COLO829 (cell line): ENCODE measurements at regions not wholly inside any gene's neighbourhood (a gene's known extent, or its start where the extent isn't known, plus 50 kb on each side); places are given as distances from the start of the nearest gene placed in this dataset.
A peak's percentile ranks its signal among the peaks of the same experiment; 100 is the strongest.
"Not testable (repeated sequence)": the region's sequence is repeated elsewhere in the genome, so short reads cannot be mapped to it uniquely, and the experiment has no call there.

Experiments used
- DNase-seq: peaks from one replicate; pipeline ENCODE4 v3.0.0; 2012; ENCODE audit warnings: low spot score

DNA sequence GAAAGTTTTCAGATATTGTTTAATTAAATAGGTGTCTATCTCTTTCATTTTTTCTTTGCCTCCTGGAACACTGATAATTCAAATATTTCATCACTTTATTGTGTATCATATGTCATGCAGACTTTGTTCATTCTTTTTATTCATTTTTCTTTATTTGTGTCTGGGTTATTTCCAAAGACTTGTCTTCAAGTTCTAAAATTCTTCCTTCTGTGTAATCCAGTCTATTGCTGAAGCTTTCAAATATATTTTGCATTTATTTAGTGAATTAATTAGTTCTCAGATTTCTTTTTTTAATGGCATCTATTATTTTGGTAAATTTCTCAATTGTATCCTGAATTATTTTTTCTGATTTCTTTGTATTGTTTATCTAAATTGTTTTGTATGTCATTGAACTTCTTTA is 70.1 kb downstream of the ZNF330 start:
- DNase-seq: no peak

- DNase-seq: no peak
These were observed 73.6 kb downstream of the ZNF330 start for GRCh38 chr4:141294306-141294705.

DNA sequence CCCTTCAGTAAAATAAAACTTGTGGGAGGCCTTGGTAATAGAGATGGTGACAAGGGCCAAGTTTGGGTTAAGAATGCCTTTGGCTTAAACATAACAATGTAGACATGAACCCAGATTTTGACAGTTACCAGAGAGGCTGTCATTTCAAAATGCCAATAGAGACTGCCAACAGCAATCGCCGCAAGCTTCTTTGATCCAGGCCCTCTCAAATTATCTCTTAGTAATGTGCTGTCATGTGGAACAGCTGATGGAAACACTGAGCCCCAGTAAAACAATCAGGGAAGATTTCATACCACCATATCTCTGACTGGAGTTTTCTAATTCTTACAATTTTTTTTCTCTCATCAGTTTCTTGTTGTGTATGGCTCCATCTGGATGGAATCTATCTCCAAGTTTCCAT is 80.5 kb downstream of the ZNF330 start:
- no peak for DNase-seq

DNA sequence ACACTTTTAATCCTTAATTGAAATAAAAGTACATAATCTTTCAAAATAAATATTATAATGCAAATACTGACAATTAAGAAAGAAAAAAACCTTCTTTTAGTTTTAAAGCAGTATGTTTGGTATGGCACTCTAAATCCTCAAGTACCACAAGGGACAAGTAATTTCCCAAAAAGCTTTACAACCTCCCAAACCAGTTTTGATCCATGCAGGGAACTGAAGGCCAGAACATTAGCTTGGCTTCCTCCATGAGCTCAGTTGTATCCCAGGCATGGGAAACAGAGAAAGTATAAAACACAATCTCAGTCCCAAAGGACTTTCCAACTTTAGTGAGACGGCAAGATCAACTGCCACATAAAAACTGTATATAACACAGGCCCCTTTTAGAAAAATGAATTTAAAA is 82.2 kb downstream of the ZNF330 start:
- DNase-seq: no peak

DNA sequence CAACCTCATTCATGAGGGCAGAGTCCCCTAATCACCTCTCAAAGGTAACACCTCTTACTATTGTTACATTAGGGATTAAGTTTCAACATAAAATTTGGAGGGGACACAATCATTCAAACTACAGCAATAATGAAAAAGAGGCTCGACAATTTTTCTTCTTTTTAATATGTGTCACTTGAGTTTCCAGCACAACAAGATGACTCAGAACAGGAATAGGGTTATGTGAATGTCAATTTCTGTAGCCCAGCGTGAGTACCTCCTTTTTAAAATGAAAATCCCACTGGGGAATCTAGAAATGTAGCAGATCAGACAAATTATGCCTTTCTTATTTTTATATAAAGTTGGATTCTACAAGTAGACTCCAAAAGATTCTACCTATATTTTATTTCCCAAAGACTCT is 83.7 kb downstream of the ZNF330 start:
- DNase-seq: no peak

- no peak for DNase-seq
These were observed 85.6 kb downstream of the ZNF330 start for GRCh38 chr4:141306331-141306730.

GRCh38 chr4:141307241-141307689 is 86.6 kb downstream of the ZNF330 start:
- peak; percentile 79 for DNase-seq

DNA sequence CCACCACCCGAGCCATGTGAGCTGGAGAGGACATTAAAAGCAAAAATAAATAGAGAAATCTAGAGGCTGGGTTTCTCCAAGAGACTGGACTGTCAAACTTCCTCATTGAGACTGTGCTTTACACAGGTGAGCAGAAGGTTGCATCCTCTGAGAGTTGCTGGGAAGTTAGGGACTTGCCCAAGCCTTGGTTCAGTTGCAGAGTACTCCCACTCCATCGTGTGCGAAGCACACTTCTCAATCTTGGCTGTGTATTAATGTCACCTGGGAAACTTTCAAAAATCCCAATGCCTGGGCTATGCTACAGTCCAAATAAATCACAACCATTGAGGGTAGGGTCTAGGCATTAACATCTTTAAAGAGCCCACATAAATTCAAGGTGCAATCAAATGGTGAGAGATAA is 89.2 kb downstream of the ZNF330 start:
- DNase-seq: no peak

GRCh38 chr4:141311246-141312204 is 90.8 kb downstream of the ZNF330 start:
- no peak for DNase-seq

GRCh38 chr4:141314627-141315026 is 93.9 kb downstream of the ZNF330 start:
- DNase-seq: no peak

DNA sequence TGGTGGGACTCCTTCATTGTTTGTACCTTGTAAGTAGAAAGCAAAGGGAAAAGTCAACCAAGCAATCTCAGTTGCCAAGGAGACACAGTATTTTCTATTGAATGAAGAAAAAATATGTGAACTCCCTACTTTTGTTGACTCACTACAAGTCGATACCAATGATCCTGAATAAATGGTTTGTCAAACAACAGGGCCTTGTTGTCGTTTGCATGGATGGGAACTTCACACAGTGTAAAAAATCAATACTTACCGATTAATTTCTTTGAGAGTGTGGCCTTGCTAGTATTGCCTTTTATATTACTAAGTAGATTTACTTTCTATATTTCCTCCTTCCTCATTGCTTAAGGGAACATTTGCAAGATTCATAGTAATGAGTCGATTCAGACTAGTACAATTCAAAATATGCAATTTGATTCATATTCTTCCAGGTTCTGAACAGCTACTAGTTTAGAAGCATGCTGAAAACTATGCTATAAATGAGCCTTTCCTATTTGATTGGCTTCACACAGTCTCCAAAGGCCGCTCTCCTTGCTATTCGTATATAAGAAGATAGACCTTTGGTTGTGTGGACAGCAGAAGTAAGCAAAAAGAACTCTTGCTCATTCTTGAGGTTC is 108.0 kb downstream of the ZNF330 start:
- DNase-seq: no peak

DNA sequence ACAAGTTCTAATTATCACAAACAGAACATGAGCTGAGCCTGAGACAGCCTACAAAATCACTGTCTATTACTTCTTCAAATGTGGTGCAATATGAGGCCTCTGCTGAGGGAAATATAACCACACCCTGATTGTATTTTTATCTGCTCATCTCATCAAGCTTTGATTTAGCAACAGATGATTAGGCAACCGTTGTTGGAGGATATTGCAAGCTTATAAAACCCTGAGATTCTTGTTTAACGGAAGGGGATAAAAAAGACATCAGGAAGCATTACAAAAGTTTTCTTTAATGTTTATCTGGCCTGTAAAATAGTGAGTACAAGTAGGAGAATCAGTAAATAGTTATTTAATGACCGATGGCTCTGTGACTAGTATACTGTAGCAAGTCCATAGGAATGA is 108.5 kb downstream of the ZNF330 start:
- no peak for DNase-seq

- no peak for DNase-seq
These were observed 109.9 kb downstream of the ZNF330 start for GRCh38 chr4:141330616-141331015.

GRCh38 chr4:141331534-141332358 is 111.1 kb downstream of the ZNF330 start:
- no peak for DNase-seq

DNA sequence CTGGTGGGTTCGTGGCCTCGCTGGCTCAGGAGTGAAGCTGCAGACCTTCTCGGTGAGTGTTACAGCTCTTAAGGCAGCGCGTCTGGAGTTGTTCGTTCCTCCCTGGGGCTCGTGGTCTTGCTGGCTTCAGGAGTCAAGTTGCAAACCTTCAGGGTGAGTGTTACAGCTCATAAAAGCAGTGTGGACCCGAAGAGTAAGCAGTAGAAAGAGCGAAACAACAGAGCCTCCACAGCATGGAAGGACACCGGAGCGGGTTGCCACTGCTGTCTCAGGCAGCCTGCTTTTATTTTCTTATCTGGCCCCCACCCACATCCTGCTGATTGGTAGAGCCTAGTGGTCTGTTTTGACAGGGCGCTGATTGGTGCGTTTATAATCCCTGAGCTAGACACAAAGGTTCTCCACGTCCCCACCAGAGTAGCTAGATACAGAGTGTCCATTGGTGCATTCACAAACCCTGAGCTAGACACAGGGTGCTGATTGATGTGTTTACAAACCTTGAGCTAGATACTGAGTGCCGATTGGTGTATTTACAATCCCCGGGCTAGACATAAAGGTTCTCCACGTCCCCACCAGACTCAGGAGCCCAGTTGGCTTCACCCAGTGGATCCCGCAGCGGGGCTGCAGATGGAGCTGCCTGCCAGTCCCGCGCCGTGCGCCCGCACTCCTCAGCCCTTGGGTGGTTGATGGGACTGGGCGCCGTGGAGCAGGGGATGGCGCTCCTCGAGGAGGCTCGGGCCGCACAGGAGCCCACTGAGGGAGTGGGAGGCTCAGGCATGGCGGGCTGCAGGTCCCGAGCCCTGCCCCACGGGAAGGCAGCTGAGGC is 111.9 kb downstream of the ZNF330 start:
- not testable (repeated sequence) for DNase-seq

DNA sequence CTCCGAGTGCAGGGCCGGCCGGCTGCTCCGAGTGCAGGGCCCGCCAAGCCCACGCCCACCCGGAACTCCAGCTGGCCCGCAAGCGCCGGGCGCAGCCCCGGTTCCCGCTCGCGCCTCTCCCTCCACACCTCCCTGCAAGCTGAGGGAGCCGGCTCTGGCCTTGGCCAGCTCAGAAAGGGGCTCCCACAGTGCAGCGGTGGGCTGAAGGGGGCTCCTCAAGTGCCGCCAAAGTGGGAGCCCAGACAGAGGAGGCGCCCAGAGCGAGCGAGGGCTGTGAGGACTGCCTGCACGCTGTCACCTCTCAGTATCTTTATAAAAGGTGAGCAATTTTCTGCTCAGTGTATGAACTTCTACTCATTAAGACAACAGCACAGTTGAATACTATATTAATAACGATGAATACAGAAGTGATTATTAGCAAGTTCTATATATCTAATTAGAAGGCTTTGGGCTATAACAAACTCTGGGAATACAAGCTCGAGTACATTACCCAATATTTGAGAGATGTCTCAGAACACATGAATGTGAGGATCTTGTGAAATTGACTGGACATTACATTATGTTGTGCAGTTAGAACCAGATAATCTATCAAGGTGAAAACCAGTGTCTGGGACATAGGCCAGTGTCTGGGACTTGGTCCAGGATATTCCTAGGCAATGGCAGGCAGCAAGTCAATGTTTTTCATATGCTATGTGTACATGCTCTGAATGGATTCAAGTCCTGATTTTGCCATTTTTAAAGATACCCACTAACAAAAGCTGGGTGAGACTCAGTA is 112.9 kb downstream of the ZNF330 start:
- DNase-seq: not testable (repeated sequence)

DNA sequence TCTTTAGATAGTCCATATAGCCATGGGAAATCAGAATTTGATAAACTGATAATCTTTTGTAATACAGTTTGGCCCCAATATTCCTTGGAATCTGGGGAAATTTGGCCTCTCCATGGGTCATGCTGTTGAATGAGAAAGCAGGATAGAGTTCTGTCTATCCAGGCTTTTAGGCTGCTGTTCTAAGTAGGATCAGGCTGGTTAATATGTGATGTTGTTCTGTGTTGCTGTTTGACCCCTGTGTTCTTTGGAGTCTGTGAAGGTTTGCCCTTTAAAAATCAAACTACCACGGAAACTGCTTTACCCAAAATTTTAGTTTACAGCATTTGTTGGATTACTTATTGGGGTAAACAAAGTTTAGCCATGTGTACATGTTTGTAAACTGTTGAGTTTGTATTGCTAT is 114.5 kb downstream of the ZNF330 start:
- no peak for DNase-seq

DNA sequence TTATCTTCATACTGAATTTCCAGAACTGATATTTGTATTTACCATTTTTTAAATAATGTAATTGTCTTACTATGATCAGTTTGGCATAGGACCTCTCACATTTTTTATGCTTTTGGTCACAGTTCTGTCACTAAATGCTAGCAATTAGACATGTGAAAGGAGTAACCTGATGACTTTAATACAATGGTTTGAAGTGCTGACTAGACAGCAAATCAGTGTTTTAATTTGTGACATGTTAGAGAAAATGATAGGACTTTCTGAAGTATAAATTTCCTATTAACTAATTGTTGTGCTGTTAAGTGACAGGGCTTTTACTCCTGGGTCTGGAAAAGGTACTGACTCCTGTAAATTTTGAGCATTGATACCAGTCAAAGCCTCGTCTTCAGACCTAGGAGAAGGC is 117.5 kb downstream of the ZNF330 start:
- no peak for DNase-seq

DNA sequence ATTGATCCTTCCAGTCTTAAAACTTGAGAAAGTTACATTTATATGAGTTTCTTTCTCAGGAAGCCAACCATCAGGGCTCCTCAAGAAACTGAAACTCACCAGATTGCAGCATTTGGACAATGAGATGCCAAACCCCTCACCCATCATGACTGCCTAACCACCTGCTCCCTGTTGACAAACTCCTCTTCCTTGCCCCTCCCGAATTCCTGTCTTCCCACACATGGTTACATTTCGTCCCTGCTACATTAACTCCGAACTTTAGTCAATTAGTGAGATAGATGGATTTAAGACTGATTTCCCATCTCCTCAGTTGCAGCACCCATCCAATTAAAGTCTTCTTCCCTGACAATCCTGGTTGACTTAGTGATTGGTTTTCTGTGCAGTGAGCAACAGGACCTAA is 118.7 kb downstream of the ZNF330 start:
- no peak for DNase-seq

DNA sequence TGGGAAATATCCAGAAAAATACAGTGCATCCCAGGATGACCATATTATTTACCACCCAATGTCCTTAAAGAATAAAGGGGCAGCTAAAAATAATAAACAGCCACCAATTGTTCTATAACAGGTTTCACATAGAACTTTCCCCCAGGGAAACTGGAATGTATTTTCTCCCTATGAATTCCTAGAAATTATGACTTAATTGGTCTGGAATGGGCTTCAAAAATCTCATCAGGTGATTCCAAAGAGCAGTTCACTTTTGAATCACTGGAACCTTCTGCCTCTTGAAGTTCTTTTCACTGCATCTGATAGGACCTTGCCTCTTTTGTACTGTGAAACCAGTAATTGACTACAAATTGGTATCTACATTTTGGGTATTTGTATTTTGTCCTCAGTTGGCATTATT is 119.3 kb downstream of the ZNF330 start:
- DNase-seq: no peak

- no peak for DNase-seq
These were observed 119.8 kb downstream of the ZNF330 start for GRCh38 chr4:141340458-141340857.
